Ishikawa (cell line): ENCODE measurements at regions not wholly inside any gene's neighbourhood (a gene's known extent, or its start where the extent isn't known, plus 50 kb on each side); places are given as distances from the start of the nearest gene placed in this dataset.

Experiments used
- CEBPB ChIP-seq: IDR thresholded peaks from 2 replicates; pipeline ENCODE4 v1.6.1; 2012
- CREB1 ChIP-seq: IDR thresholded peaks from 2 replicates; pipeline ENCODE4 v1.6.1; 2012; ENCODE audit warnings: low read depth
- EGR1 ChIP-seq: IDR thresholded peaks from 2 replicates; pipeline ENCODE4 v1.6.1; 2012
- EP300 ChIP-seq: IDR thresholded peaks from 2 replicates; pipeline ENCODE4 v1.6.1; 2012; ENCODE audit warnings: borderline replicate concordance
- FOXM1 ChIP-seq: IDR thresholded peaks from 2 replicates; pipeline ENCODE4 v1.6.1; 2012; ENCODE audit warnings: low read depth, borderline replicate concordance
- MAX ChIP-seq: IDR thresholded peaks from 2 replicates; pipeline ENCODE4 v1.6.1; 2012
- NFIC ChIP-seq: IDR thresholded peaks from 2 replicates; pipeline ENCODE4 v1.6.1; 2012
- RAD21 ChIP-seq: IDR thresholded peaks from 2 replicates; pipeline ENCODE4 v1.6.1; 2012; ENCODE audit warnings: low read depth
- REST ChIP-seq: IDR thresholded peaks from 2 replicates; pipeline ENCODE4 v1.6.1; 2012; ENCODE audit warnings: low read depth, mild to moderate bottlenecking
- TAF1 ChIP-seq: IDR thresholded peaks from 2 replicates; pipeline ENCODE4 v1.6.1; 2012; ENCODE audit warnings: low read depth, mild to moderate bottlenecking
- TCF12 ChIP-seq: IDR thresholded peaks from 2 replicates; pipeline ENCODE4 v1.6.1; 2012; ENCODE audit warnings: low read depth
- TEAD4 ChIP-seq: IDR thresholded peaks from 2 replicates; pipeline ENCODE4 v1.6.1; 2012
- USF1 ChIP-seq: IDR thresholded peaks from 2 replicates; pipeline ENCODE4 v1.6.1; 2012
- YY1 ChIP-seq: IDR thresholded peaks from 2 replicates; pipeline ENCODE4 v1.6.1; 2012; ENCODE audit warnings: low read depth
- ZBTB7A ChIP-seq: IDR thresholded peaks from 2 replicates; pipeline ENCODE4 v1.6.1; 2012; ENCODE audit warnings: low read depth

GRCh38 chr10:129273860-129274259 is 193.2 kb upstream of the MGMT start:
- TF ChIP-seq TAF1 (no peak), FOXM1 (no peak), ZBTB7A (no peak), TCF12 (no peak), REST (no peak), USF1 (no peak), RAD21 (no peak), CREB1 (no peak), EGR1 (no peak), MAX (no peak), NFIC (no peak), TEAD4 (no peak), CEBPB (no peak), EP300 (no peak), YY1 (no peak)

- no peak for TF ChIP-seq REST
- TF ChIP-seq USF1, result no peak
- no peak for TF ChIP-seq ZBTB7A
- no peak for TF ChIP-seq NFIC
- no peak for TF ChIP-seq FOXM1
- TF ChIP-seq TCF12, result no peak
- no peak for TF ChIP-seq EP300
- TF ChIP-seq CREB1, result no peak
- no peak for TF ChIP-seq TEAD4
- TF ChIP-seq RAD21, result no peak
- TF ChIP-seq TAF1, result no peak
- no peak for TF ChIP-seq CEBPB
- no peak for TF ChIP-seq EGR1
- TF ChIP-seq YY1, result no peak
- no peak for TF ChIP-seq MAX
Measured at GRCh38 chr10:129274748-129275474, 192.1 kb upstream of the MGMT start.

- TF ChIP-seq TAF1 (no peak), RAD21 (no peak), NFIC (no peak), MAX (no peak), USF1 (no peak)
Measured at GRCh38 chr10:129275886-129276285, 191.2 kb upstream of the MGMT start.

- no peak for TF ChIP-seq CREB1
- no peak for TF ChIP-seq YY1
- no peak for TF ChIP-seq TCF12
- TF ChIP-seq RAD21, result no peak
- TF ChIP-seq REST, result no peak
- TF ChIP-seq USF1, result no peak
Measured at GRCh38 chr10:129277084-129277483, 190.0 kb upstream of the MGMT start.
